NCI-H82 (cell line): ENCODE measurements at regions not wholly inside any gene's neighbourhood (a gene's known extent, or its start where the extent isn't known, plus 50 kb on each side); places are given as distances from the start of the nearest gene placed in this dataset.

Source experiments
- DNase-seq: peaks from one replicate; lab custom pipeline; 2025; lab: John Stamatoyannopoulos, UW

DNA sequence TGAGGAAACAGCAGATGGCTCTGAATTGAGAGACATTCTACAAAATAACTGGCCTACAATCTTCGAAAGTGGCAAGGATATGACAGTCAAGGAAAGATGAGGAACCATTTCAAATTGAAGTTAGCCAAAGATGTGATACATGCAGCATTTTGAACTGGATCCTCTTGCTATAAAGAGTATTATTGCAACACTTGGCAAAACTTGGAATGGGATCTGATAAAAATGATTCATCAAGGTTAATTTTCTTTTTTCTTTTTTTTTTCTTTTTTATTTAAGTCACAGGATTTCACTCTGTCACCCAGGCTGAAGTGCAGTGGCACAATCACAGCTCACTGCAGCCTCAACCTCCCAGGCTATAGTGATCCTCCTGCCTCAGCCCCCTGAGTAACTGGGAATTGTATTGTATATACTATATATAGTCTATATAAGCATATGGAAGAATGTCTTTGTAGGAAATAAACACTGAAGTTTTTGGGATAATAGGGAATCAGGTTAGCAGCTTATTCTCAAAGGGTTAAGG is 49.8 kb upstream of the GJA8 start:
- no peak for DNase-seq
